ENCODE measurements at regions not wholly inside any gene's neighbourhood (a gene's known extent, or its start where the extent isn't known, plus 50 kb on each side); places are given as distances from the start of the nearest gene placed in this dataset.
"Not testable (repeated sequence)": the region's sequence is repeated elsewhere in the genome, so short reads cannot be mapped to it uniquely, and the experiment has no call there.

DNA sequence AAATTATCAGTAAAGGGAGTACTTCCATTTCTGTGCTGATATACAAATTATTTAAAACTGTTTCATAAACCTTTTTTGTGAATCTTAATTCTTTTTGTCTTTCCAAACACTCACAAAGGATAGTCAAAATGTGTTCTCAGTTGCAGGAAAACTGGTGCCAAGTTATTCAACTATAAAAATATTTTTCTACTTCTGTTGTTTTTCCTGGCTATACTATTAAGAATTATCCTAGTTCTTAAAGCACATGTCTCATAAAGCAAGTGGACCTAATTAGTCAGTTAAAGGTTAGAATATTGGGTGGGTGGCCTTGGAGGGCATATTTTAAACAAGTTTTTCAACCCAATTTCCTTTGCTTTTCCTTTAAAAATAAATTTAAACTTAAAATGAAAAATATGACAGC, 1460.3 kb upstream of the SLC10A2 start:
- Histone ChIP-seq H3K27ac (no peak overlapping the region), H3K4me1 (no peaks in the 10 kb centered on the region), H3K9me3 (peaks cover 0 to 9% of the 10 kb centered on the region in 2 donors), H3K27me3 (no peaks in the 10 kb centered on the region), H3K36me3 (no peaks in the 10 kb centered on the region), H3K4me3 (no peak overlapping the region)
- no peak for DNase-seq (ENCODE audit: low spot score)
- TF ChIP-seq, protein P1, sequence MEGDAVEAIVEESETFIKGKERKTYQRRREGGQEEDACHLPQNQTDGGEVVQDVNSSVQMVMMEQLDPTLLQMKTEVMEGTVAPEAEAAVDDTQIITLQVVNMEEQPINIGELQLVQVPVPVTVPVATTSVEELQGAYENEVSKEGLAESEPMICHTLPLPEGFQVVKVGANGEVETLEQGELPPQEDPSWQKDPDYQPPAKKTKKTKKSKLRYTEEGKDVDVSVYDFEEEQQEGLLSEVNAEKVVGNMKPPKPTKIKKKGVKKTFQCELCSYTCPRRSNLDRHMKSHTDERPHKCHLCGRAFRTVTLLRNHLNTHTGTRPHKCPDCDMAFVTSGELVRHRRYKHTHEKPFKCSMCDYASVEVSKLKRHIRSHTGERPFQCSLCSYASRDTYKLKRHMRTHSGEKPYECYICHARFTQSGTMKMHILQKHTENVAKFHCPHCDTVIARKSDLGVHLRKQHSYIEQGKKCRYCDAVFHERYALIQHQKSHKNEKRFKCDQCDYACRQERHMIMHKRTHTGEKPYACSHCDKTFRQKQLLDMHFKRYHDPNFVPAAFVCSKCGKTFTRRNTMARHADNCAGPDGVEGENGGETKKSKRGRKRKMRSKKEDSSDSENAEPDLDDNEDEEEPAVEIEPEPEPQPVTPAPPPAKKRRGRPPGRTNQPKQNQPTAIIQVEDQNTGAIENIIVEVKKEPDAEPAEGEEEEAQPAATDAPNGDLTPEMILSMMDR (IDR thresholded peaks at IDR 0.05): no peak

DNA sequence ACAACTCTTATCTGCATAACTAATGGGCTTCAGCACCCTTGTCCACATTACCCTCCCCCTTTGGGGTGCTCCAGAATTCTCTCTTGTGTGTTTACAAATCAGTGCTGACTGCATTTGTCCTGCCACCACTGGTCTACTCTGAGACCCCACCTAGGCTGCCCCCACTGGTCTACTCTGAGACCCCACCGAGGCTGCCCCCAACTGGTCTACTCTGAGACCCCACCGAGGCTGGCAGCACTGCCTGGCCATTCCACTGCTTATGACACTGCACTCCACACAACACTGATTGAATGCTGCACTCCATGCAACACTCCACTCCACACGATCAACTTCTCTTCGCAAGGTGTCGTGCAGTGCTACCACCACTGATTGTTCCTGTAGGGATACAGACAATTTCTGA, 1459.2 kb upstream of the SLC10A2 start:
- H3K9me3 ChIP-seq: peaks cover 0 to 9% of the 10 kb centered on the region in 2 donors
- H3K4me1 ChIP-seq: no peaks in the 10 kb centered on the region
- no peak overlapping the region for H3K27ac ChIP-seq
- no peaks in the 10 kb centered on the region for H3K27me3 ChIP-seq
- no peak for DNase-seq (ENCODE audit: low spot score)
- TF ChIP-seq, protein P1 (IDR thresholded peaks at IDR 0.05): no peak
- H3K36me3 ChIP-seq: no peaks in the 10 kb centered on the region
- no peak overlapping the region for H3K4me3 ChIP-seq

DNA sequence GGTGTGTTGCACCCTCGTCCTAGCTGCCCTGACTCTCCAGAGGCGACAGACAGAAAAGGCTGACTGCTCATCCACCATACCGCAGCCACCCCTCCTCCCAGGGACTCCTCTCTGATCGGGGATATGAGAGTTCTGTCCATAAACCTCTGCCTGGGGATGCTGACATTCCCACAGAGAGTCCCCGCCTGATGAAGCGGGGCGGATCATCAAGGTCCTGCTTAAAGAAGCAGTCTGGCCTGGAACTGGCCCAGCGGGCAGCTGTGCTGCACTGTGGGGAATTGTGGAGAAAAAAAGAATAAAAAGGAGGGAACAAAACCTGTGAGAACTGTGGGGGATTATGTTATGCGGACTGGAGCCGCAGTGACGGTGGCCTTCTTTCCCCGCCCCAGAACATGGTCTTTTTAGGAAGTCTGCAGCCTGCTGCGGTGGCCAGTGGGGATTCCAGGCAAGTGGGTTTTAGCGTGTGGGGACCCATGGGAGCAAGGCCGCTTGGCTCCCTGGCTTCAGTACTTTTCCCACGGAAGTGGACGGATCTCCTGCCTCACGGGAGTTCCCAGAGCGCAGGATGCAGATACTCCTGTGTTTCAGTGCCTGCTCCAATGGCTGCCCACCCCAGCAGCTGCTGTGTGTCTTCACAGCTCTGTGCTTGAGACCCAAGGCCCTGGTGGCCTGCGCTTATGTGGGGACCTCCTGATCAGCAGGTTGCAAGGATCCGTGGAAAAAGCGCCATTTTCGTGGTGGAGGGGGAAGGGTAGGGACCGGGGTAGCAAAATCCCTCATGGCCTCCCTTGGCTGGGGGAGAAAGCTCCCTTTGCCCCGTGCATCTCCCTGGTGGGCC, 1456.2 kb upstream of the SLC10A2 start:
- Histone ChIP-seq H3K4me1 (no peaks in the 10 kb centered on the region), H3K27ac (no peak overlapping the region), H3K4me3 (no peak overlapping the region), H3K27me3 (no peaks in the 10 kb centered on the region), H3K9me3 (peaks cover 0 to 9% of the 10 kb centered on the region in 2 donors), H3K36me3 (no peaks in the 10 kb centered on the region)
- TF ChIP-seq, protein P1 (IDR thresholded peaks at IDR 0.05): no peak
- no peak for DNase-seq (ENCODE audit: low spot score)

DNA sequence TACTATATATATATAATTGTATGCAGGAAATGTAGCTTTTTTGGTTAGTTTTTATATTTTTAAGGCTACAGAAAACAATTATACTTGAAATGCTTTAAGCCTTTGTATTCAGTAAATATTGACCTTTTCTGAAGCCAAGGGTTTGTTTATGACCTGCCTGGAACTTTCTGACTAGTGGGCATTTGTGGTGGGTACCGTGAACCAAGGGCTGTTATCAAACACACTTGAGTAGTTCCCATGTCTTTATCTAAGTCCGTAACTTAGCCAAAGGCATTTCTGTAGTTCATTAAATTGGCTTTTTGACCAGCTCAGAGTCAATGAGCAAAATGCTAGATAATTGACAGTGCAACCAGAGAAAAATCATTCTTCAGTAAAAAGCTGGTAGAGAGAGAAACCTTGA, 1444.2 kb upstream of the SLC10A2 start:
- Histone ChIP-seq H3K27me3 (no peaks in the 10 kb centered on the region), H3K4me1 (no peaks in the 10 kb centered on the region), H3K36me3 (no peaks in the 10 kb centered on the region), H3K27ac (no peak overlapping the region), H3K4me3 (no peak overlapping the region), H3K9me3 (no peaks in the 10 kb centered on the region)
- no peak for DNase-seq (ENCODE audit: low spot score)
- TF ChIP-seq, protein P1 (IDR thresholded peaks at IDR 0.05): no peak

DNA sequence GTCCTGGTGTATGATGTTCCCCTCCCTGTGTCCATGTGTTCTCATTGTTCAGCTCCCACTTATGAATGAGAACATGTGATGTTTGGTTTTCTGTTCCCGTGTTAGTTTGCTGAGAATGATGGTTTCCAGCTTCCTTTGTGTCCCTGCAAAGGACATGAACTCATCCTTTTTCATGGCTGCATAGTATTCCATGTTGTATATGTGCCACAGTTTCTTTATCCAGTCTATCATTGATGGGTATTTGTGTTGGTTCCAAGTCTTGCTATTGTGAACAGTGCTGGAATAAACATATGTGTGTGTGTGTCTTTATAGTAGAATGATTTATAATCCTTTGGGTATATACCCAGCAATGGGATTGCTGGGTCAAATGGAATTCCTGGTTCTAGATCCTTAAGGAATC, 1427.3 kb upstream of the SLC10A2 start:
- H3K4me3 ChIP-seq; H3K27ac ChIP-seq; DNase-seq (ENCODE audit: low spot score); H3K9me3 ChIP-seq; H3K4me1 ChIP-seq; H3K27me3 ChIP-seq; H3K36me3 ChIP-seq: not testable (repeated sequence)

DNA sequence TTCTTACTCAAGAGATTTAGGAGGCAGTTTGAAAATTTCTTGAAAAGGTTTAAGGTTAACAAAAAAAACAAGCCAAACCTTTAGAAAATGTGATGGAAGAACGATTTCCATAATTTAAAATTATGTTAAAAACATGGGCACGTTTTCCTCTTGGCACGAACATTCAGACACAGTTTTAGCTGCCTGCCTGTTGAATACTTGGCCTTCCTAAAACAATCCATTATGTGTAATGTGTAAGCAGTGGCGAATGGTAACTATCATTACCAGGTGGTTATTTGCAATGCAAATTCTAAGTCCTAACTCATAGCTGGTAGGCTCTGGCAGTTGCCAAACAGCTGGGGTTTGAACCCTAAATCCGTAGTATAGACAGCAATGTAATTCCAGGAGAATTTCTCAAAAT, 1425.7 kb upstream of the SLC10A2 start:
- Histone ChIP-seq H3K4me3 (no peak overlapping the region), H3K9me3 (peaks cover 0 to 3% of the 10 kb centered on the region in 2 donors), H3K27ac (no peak overlapping the region), H3K27me3 (no peaks in the 10 kb centered on the region), H3K36me3 (no peaks in the 10 kb centered on the region), H3K4me1 (no peaks in the 10 kb centered on the region)
- TF ChIP-seq, protein P1 (IDR thresholded peaks at IDR 0.05): no peak
- DNase-seq (ENCODE audit: low spot score): no peak

All from right atrium auricular region (tissue), 2 donors.